HG02678 (cell line): ENCODE measurements at regions not wholly inside any gene's neighbourhood (a gene's known extent, or its start where the extent isn't known, plus 50 kb on each side); places are given as distances from the start of the nearest gene placed in this dataset.
"Not testable (repeated sequence)": the region's sequence is repeated elsewhere in the genome, so short reads cannot be mapped to it uniquely, and the experiment has no call there.

Source experiments
- ATAC-seq: cut with Tn5 transposase; IDR thresholded peaks from one replicate; pipeline ENCODE4 v1.9.1; 2021; ENCODE audit warnings: mild to moderate bottlenecking, moderate library complexity; ENCODE audit not compliant: unreplicated experiment

- no peak for ATAC-seq
These were observed 1525.6 kb upstream of the PRR20A start for GRCh38 chr13:55615081-55615480.

GRCh38 chr13:55617241-55617640 is 1523.5 kb upstream of the PRR20A start:
- no peak for ATAC-seq

GRCh38 chr13:55627221-55627620 is 1513.5 kb upstream of the PRR20A start:
- no peak for ATAC-seq

GRCh38 chr13:55632402-55632801 is 1508.3 kb upstream of the PRR20A start:
- no peak for ATAC-seq

- ATAC-seq, result no peak
These were observed 1491.2 kb upstream of the PRR20A start for GRCh38 chr13:55649485-55649884.

GRCh38 chr13:55652657-55653056 is 1488.1 kb upstream of the PRR20A start:
- ATAC-seq, result no peak

- ATAC-seq, result no peak
These were observed 1487.2 kb upstream of the PRR20A start for GRCh38 chr13:55653497-55653896.

GRCh38 chr13:55654243-55654642 is 1486.5 kb upstream of the PRR20A start:
- no peak for ATAC-seq

GRCh38 chr13:55660264-55660663 is 1480.5 kb upstream of the PRR20A start:
- ATAC-seq, result not testable (repeated sequence)

- no peak for ATAC-seq
These were observed 1479.9 kb upstream of the PRR20A start for GRCh38 chr13:55660851-55661250.

GRCh38 chr13:55661505-55661904 is 1479.2 kb upstream of the PRR20A start:
- no peak for ATAC-seq

GRCh38 chr13:55664178-55664577 is 1476.5 kb upstream of the PRR20A start:
- ATAC-seq, result no peak

- ATAC-seq, result no peak
These were observed 1471.7 kb upstream of the PRR20A start for GRCh38 chr13:55669051-55669450.

- ATAC-seq, result no peak
These were observed 1466.8 kb upstream of the PRR20A start for GRCh38 chr13:55673910-55674309.

- ATAC-seq, result no peak
These were observed 1457.9 kb upstream of the PRR20A start for GRCh38 chr13:55682776-55683175.

GRCh38 chr13:55705526-55705925 is 1435.2 kb upstream of the PRR20A start:
- no peak for ATAC-seq

- ATAC-seq, result no peak
These were observed 1434.7 kb upstream of the PRR20A start for GRCh38 chr13:55705971-55706370.

GRCh38 chr13:55714120-55714519 is 1426.6 kb upstream of the PRR20A start:
- ATAC-seq, result no peak

- no peak for ATAC-seq
These were observed 1413.0 kb upstream of the PRR20A start for GRCh38 chr13:55727683-55728082.

GRCh38 chr13:55728247-55728646 is 1412.5 kb upstream of the PRR20A start:
- no peak for ATAC-seq

- ATAC-seq, result no peak
These were observed 1394.9 kb upstream of the PRR20A start for GRCh38 chr13:55745828-55746227.

- ATAC-seq, result no peak
These were observed 1378.7 kb upstream of the PRR20A start for GRCh38 chr13:55761986-55762385.

- no peak for ATAC-seq
These were observed 1363.1 kb upstream of the PRR20A start for GRCh38 chr13:55777612-55778011.

GRCh38 chr13:55783841-55784240 is 1356.9 kb upstream of the PRR20A start:
- no peak for ATAC-seq
